Thymus (tissue), 11 donors: ENCODE measurements at regions not wholly inside any gene's neighbourhood (a gene's known extent, or its start where the extent isn't known, plus 50 kb on each side); places are given as distances from the start of the nearest gene placed in this dataset.

Source experiments
- DNase-seq, 9 donors: peaks; one replicate each; pipeline ENCODE4 v3.0.0-alpha.2; 2013; ENCODE audit warnings: low spot score in 9 of 9, low read depth in 6 of 9, missing footprints in 1 of 9
- H3K27ac ChIP-seq, 2 donors: one replicate each; pipeline ENCODE4 v1.5.1; 2013; ENCODE audit warnings: control low read depth in 1 of 2, low read depth in 1 of 2, low read length in 1 of 2, mild to moderate bottlenecking in 1 of 2, moderate library complexity in 1 of 2
- H3K27me3 ChIP-seq, 2 donors: one replicate each; pipeline ENCODE4 v1.5.1; 2013; ENCODE audit warnings: low read length in 1 of 2; ENCODE audit not compliant: control insufficient read depth in 2 of 2, insufficient read depth in 1 of 2
- H3K36me3 ChIP-seq, 2 donors: one replicate each; pipeline ENCODE4 v1.5.1; 2013; ENCODE audit warnings: low read length in 1 of 2, mild to moderate bottlenecking in 1 of 2, moderate library complexity in 1 of 2; ENCODE audit not compliant: control insufficient read depth in 2 of 2, insufficient read depth in 2 of 2
- H3K4me1 ChIP-seq, 2 donors: one replicate each; pipeline ENCODE4 v1.5.1; 2013; ENCODE audit warnings: low read length in 2 of 2; ENCODE audit not compliant: control insufficient read depth in 2 of 2, insufficient read depth in 2 of 2
- H3K4me3 ChIP-seq, 2 donors: one replicate each; pipeline ENCODE4 v1.5.1; 2013; ENCODE audit warnings: low read length in 2 of 2, control low read depth in 1 of 2, mild to moderate bottlenecking in 1 of 2
- H3K9me3 ChIP-seq, 2 donors: one replicate each; pipeline ENCODE4 v1.5.1; 2013; ENCODE audit warnings: low read length in 1 of 2, mild to moderate bottlenecking in 1 of 2; ENCODE audit not compliant: control insufficient read depth in 2 of 2, insufficient read depth in 1 of 2
- WGBS: extraction: QIAGEN DNeasy Blood & Tissue Kit; methylation state at CpG from one replicate; pipeline ENCODE4 v1.1.7; 2013; 5-methylcytosine and 5-hydroxymethylcytosine counted together
- donor health status: healthy.

- 97% methylated on average over 6 of the region's 6 CpGs for WGBS
- no peaks in the 10 kb centered on the region for H3K36me3 ChIP-seq
- H3K27me3 ChIP-seq: peaks cover 0 to 2% of the 10 kb centered on the region in 2 donors
- H3K9me3 ChIP-seq: no peaks in the 10 kb centered on the region
- peak in 1 of 9 donors; percentile 15 for DNase-seq
- H3K27ac ChIP-seq: no peak overlapping the region
- no peak overlapping the region for H3K4me3 ChIP-seq
- H3K4me1 ChIP-seq: no peaks in the 10 kb centered on the region
Measured at GRCh38 chr14:55889124-55889523, 229.1 kb upstream of the PELI2 start.

GRCh38 chr14:55891692-55892091, 226.5 kb upstream of the PELI2 start:
- peaks cover 0 to 2% of the 10 kb centered on the region in 2 donors for H3K27me3 ChIP-seq

GRCh38 chr14:55892906-55893305, 225.3 kb upstream of the PELI2 start:
- H3K4me3 ChIP-seq: no peak overlapping the region
- no peak for DNase-seq
- H3K36me3 ChIP-seq: no peaks in the 10 kb centered on the region
- no peaks in the 10 kb centered on the region for H3K4me1 ChIP-seq
- H3K27me3 ChIP-seq: peaks cover 0 to 2% of the 10 kb centered on the region in 2 donors
- WGBS: 81% methylated on average over 4 of the region's 4 CpGs
- no peaks in the 10 kb centered on the region for H3K9me3 ChIP-seq
- H3K27ac ChIP-seq: no peak overlapping the region

More at GRCh38 chr14:55891692-55892091, 226.5 kb upstream of the PELI2 start:
- Histone ChIP-seq H3K36me3 (no peaks in the 10 kb centered on the region), H3K27ac (no peak overlapping the region), H3K9me3 (no peaks in the 10 kb centered on the region), H3K4me3 (no peak overlapping the region), H3K4me1 (no peaks in the 10 kb centered on the region)
- no peak for DNase-seq
- WGBS: 74% methylated on average over 6 of the region's 6 CpGs

- H3K27me3 ChIP-seq: peaks cover 0 to 2% of the 10 kb centered on the region in 2 donors
- no peak overlapping the region for H3K27ac ChIP-seq
- H3K9me3 ChIP-seq: no peaks in the 10 kb centered on the region
- H3K4me1 ChIP-seq: no peaks in the 10 kb centered on the region
- H3K36me3 ChIP-seq: no peaks in the 10 kb centered on the region
- WGBS: 94% methylated on average over 5 of the region's 5 CpGs
- no peak for DNase-seq
- H3K4me3 ChIP-seq: no peak overlapping the region
Measured at GRCh38 chr14:55893705-55894104, 224.5 kb upstream of the PELI2 start.

GRCh38 chr14:55897031-55897430, 221.2 kb upstream of the PELI2 start:
- no peaks in the 10 kb centered on the region for H3K4me1 ChIP-seq
- no peak overlapping the region for H3K4me3 ChIP-seq
- H3K27ac ChIP-seq: no peak overlapping the region
- H3K9me3 ChIP-seq: no peaks in the 10 kb centered on the region
- DNase-seq: no peak
- 67% methylated on average over 1 of the region's 1 CpG for WGBS
- H3K27me3 ChIP-seq: no peaks in the 10 kb centered on the region
- no peaks in the 10 kb centered on the region for H3K36me3 ChIP-seq

GRCh38 chr14:55898938-55899337, 219.3 kb upstream of the PELI2 start:
- no peak overlapping the region for H3K27ac ChIP-seq
- H3K27me3 ChIP-seq: no peaks in the 10 kb centered on the region
- H3K36me3 ChIP-seq: no peaks in the 10 kb centered on the region
- WGBS: 100% methylated on average over 1 of the region's 1 CpG
- no peaks in the 10 kb centered on the region for H3K9me3 ChIP-seq
- H3K4me3 ChIP-seq: no peak overlapping the region
- H3K4me1 ChIP-seq: no peaks in the 10 kb centered on the region
- no peak for DNase-seq

- no peaks in the 10 kb centered on the region for H3K9me3 ChIP-seq
- no peaks in the 10 kb centered on the region for H3K4me1 ChIP-seq
- WGBS: 96% methylated on average over 4 of the region's 4 CpGs
- no peak overlapping the region for H3K4me3 ChIP-seq
- no peak overlapping the region for H3K27ac ChIP-seq
- no peaks in the 10 kb centered on the region for H3K36me3 ChIP-seq
- no peak for DNase-seq
- no peaks in the 10 kb centered on the region for H3K27me3 ChIP-seq
Measured at GRCh38 chr14:55899531-55899930, 218.7 kb upstream of the PELI2 start.

GRCh38 chr14:55900749-55901148, 217.5 kb upstream of the PELI2 start:
- no peak overlapping the region for H3K4me3 ChIP-seq
- H3K9me3 ChIP-seq: no peaks in the 10 kb centered on the region
- no peaks in the 10 kb centered on the region for H3K27me3 ChIP-seq
- H3K4me1 ChIP-seq: no peaks in the 10 kb centered on the region
- 98% methylated on average over 2 of the region's 2 CpGs for WGBS
- H3K36me3 ChIP-seq: no peaks in the 10 kb centered on the region
- no peak overlapping the region for H3K27ac ChIP-seq
- DNase-seq: peak in 1 of 9 donors; percentile 6

GRCh38 chr14:55901291-55901690, 216.9 kb upstream of the PELI2 start:
- Histone ChIP-seq H3K9me3 (no peaks in the 10 kb centered on the region), H3K4me1 (no peaks in the 10 kb centered on the region), H3K36me3 (no peaks in the 10 kb centered on the region), H3K27ac (no peak overlapping the region), H3K4me3 (no peak overlapping the region), H3K27me3 (no peaks in the 10 kb centered on the region)
- no peak for DNase-seq
- 87% methylated on average over 5 of the region's 5 CpGs for WGBS

GRCh38 chr14:55902241-55902640, 216.0 kb upstream of the PELI2 start:
- DNase-seq: no peak
- no peaks in the 10 kb centered on the region for H3K9me3 ChIP-seq
- H3K4me3 ChIP-seq: no peak overlapping the region
- H3K27ac ChIP-seq: no peak overlapping the region
- 74% methylated on average over 5 of the region's 5 CpGs for WGBS
- H3K36me3 ChIP-seq: no peaks in the 10 kb centered on the region
- H3K4me1 ChIP-seq: no peaks in the 10 kb centered on the region
- no peaks in the 10 kb centered on the region for H3K27me3 ChIP-seq
